ENCODE measurements at regions not wholly inside any gene's neighbourhood (a gene's known extent, or its start where the extent isn't known, plus 50 kb on each side); places are given as distances from the start of the nearest gene placed in this dataset.

DNA sequence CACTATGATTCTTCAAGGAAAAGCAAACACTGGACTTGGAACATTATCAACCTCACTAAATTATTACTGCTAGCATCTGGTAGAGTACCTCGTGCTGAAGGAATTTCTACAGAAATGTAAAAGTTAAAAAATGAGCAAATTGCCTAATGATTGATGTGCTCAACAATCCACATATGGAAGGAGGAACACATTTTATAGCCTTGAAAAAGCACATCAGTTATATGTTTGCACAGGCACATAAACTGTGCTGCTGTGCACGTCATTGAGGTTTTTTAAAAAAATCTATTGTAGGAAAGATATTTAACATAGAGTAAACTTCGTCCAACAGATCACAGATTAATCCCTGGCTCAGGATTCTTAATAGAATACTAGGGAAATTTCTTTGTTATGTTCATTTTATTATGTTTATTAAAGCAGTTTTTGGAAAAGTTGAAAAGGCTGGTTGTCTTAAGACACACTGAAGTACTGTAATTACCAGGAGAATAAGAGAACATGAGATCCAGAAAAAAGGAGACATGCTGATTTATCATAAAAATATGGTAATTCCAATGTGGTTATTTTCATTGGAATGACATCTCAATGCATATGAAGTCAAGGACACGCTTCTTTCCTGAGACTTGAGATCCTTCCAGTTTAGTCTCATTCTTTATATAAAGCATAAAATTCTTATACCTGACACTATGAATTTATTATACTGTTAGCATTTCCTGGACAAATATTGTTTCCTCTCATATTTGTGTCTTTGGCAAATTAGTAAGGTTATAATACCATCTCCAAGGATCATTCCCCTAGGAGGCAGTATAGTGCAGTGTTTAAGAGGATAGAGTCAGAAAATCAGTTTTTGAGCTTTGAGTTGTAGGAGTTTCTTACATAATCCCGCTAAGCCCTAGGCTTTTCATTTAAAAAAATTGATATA lies 511.1 kb downstream of the TENT5A start:
- H3K36me3 Mint-ChIP-seq (ENCODE audit: low read depth) = no peaks in the 10 kb centered on the region
- no peak for DNase-seq
- no peak overlapping the region for H3K27ac Mint-ChIP-seq
- no peaks in the 10 kb centered on the region for H3K4me1 Mint-ChIP-seq
- no peaks in the 10 kb centered on the region for H3K27me3 Mint-ChIP-seq
- no peak overlapping the region for H3K4me3 Mint-ChIP-seq
- peaks cover 8% of the 10 kb centered on the region for H3K9me3 Mint-ChIP-seq
- CTCF ChIA-PET = no interaction called here
- POLR2A ChIA-PET = no interaction called here

DNA sequence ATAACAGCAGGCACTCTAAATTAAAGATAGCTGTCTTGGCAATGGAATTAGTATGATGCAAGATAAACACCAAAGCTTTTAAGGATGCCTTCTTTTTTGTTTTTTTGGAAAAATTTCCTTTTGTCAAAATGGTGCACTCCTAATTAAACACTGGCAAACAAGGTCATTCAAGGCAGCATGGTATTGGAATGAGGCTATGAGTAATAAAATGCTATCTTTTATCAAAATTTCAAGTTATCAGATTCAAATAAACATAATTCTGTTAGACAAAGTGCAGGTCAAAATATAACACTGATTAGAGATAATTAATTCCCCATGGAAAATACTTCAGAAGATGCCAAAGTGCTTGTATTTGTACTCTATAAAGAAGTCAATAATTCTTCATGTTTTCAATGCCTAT lies 514.1 kb downstream of the TENT5A start:
- ChIA-PET CTCF (no interaction called here), POLR2A (no interaction called here)
- H3K4me3 Mint-ChIP-seq = no peak overlapping the region
- DNase-seq = no peak
- no peaks in the 10 kb centered on the region for H3K27me3 Mint-ChIP-seq
- peaks cover 2% of the 10 kb centered on the region for H3K9me3 Mint-ChIP-seq
- H3K27ac Mint-ChIP-seq = no peak overlapping the region
- H3K36me3 Mint-ChIP-seq (ENCODE audit: low read depth) = no peaks in the 10 kb centered on the region
- no peaks in the 10 kb centered on the region for H3K4me1 Mint-ChIP-seq

DNA sequence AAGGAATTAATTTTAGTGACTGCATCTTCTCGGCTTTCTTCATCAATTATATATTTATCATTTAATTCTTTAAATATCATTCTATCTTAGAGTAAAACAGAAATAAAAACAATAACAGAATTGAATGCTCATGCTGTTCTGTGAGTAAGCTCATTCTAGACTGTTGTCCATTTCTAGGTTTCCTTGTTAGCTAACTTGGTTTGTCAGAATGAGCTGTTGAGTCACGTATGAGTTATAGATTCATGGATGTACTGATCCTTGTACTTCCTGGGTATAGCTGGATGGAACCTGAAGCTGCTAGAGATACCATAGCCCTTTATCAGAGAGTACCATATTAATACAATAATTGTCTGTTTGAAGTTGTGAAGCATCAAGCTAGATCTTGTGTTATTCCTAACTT lies 515.3 kb downstream of the TENT5A start:
- H3K27me3 Mint-ChIP-seq = no peaks in the 10 kb centered on the region
- no peak overlapping the region for H3K27ac Mint-ChIP-seq
- H3K4me3 Mint-ChIP-seq = no peak overlapping the region
- H3K4me1 Mint-ChIP-seq = no peaks in the 10 kb centered on the region
- no peaks in the 10 kb centered on the region for H3K36me3 Mint-ChIP-seq (ENCODE audit: low read depth)
- CTCF ChIA-PET = no interaction called here
- POLR2A ChIA-PET = no interaction called here
- DNase-seq = no peak
- no peaks in the 10 kb centered on the region for H3K9me3 Mint-ChIP-seq

DNA sequence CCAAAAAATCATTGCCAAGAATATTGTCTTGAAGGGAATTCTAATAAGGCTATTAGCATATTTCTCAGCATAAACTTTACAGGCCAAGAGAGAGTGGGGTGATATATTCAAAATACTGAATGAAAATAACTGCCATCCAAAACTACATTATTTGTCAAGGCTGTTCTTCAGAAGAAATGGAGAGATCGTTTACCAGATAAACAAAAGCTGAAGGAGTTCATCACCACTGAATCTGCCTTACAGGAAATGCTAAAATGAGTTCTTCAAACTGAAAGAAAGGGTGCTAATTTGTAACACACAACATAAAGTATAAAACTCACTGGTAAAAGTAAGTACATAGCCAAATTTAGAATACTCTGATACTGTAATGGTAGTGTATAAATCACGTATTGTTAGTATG lies 517.0 kb downstream of the TENT5A start:
- no peak overlapping the region for H3K27ac Mint-ChIP-seq
- no peaks in the 10 kb centered on the region for H3K4me1 Mint-ChIP-seq
- H3K27me3 Mint-ChIP-seq = no peaks in the 10 kb centered on the region
- ChIA-PET POLR2A (no interaction called here), CTCF (no interaction called here)
- no peaks in the 10 kb centered on the region for H3K9me3 Mint-ChIP-seq
- no peaks in the 10 kb centered on the region for H3K36me3 Mint-ChIP-seq (ENCODE audit: low read depth)
- H3K4me3 Mint-ChIP-seq = no peak overlapping the region
- no peak for DNase-seq

DNA sequence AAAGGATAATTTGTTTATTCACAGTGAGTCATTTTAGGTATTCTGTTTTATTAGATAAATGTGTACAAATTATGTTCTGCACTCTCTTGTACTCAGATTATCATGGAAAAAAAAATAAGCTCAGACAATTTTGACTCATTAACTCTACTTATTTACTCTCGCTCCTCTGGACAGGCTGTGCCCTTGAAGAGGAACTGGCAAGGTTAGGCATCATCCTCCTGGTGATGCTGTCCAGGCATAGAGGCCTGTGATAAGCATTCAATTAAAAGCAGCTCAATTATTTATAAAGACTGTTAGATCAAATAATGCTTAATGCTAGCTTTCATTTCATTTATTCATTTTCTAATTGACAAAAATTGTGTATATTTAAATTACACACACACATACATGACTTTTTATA lies 518.5 kb downstream of the TENT5A start:
- no peak for DNase-seq
- Mint-ChIP-seq H3K36me3 (ENCODE audit: low read depth) (no peaks in the 10 kb centered on the region), H3K27ac (no peak overlapping the region), H3K9me3 (no peaks in the 10 kb centered on the region), H3K4me3 (no peak overlapping the region), H3K27me3 (no peaks in the 10 kb centered on the region), H3K4me1 (no peaks in the 10 kb centered on the region)
- POLR2A ChIA-PET = no interaction called here
- CTCF ChIA-PET = no interaction called here

DNA sequence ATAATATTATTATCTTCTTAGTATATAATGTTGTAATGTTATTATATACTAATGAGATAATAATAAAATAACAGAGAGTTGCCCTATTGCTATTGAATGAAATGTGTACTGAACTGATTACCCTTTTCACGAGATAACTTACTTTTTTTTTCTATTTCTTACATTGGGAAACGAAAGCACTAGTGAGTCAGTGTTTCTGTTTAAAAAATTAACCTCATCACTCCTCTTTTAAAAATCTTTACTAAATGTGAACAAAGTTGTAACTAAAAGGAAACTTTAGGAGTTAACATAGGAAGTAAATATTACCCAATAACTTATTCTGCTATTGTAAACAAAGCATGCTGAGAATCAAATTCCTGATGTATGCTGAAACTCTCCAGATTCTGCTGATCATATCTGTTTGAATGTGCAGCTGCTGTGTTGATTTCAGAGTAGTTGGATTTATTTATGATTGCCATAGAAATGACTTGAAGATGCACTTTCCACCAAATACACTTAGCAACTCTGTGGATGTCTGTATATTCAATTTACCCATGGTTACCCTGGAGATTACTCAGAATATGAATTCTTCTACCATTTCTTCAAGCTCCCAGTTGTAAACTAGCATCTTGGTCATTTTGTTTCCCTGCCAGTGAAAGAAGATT lies 523.4 kb downstream of the TENT5A start:
- CTCF ChIA-PET = no interaction called here
- no peaks in the 10 kb centered on the region for H3K27me3 Mint-ChIP-seq
- no peaks in the 10 kb centered on the region for H3K36me3 Mint-ChIP-seq (ENCODE audit: low read depth)
- no peaks in the 10 kb centered on the region for H3K9me3 Mint-ChIP-seq
- POLR2A ChIA-PET = no interaction called here
- DNase-seq = no peak
- no peak overlapping the region for H3K4me3 Mint-ChIP-seq
- no peak overlapping the region for H3K27ac Mint-ChIP-seq
- no peaks in the 10 kb centered on the region for H3K4me1 Mint-ChIP-seq

DNA sequence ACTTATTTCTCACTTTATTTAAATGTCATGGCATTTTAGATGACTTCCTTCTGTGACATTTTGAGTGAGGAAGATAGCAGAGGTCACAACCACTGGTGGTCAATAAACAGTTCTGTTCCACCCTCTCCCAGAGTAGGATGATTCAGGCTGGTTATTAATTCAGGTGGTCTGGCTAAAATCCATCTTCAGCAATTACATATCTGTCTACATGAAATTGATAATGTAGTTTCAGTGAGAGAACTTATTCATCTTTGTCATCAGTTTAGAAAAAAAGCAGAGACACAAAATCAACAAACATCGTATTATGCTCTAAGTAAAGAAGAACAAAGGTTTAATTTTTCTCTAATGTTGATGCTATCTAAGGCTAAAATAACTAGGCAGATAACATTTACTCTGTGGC lies 525.5 kb downstream of the TENT5A start:
- DNase-seq = no peak
- no peaks in the 10 kb centered on the region for H3K9me3 Mint-ChIP-seq
- ChIA-PET POLR2A (no interaction called here), CTCF (no interaction called here)
- no peak overlapping the region for H3K27ac Mint-ChIP-seq
- H3K4me1 Mint-ChIP-seq = no peaks in the 10 kb centered on the region
- H3K36me3 Mint-ChIP-seq (ENCODE audit: low read depth) = no peaks in the 10 kb centered on the region
- no peaks in the 10 kb centered on the region for H3K27me3 Mint-ChIP-seq
- H3K4me3 Mint-ChIP-seq = no peak overlapping the region

DNA sequence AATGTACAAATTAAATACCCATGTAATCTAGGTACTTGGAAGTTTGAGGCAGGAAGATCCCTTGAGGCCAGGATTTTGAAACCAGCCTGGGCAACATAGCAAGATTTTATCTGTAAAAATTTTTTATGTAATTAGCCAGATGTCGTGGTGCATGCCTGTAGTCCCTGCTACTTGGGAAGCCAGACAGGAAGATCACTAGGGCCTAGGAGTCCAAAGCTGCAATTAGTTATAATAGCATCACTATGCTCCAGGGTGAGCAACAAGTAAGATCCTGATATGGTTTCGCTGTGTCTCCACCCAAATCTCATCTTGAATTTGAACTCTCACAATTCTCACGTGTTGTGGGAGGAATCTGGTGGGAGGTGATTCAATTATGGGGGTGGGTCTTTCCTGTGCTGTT lies 535.8 kb downstream of the TENT5A start:
- H3K4me3 Mint-ChIP-seq = no peak overlapping the region
- DNase-seq = no peak
- H3K36me3 Mint-ChIP-seq (ENCODE audit: low read depth) = no peaks in the 10 kb centered on the region
- H3K27me3 Mint-ChIP-seq = no peaks in the 10 kb centered on the region
- H3K4me1 Mint-ChIP-seq = no peaks in the 10 kb centered on the region
- ChIA-PET CTCF (no interaction called here), POLR2A (no interaction called here)
- peaks cover 6% of the 10 kb centered on the region for H3K9me3 Mint-ChIP-seq
- H3K27ac Mint-ChIP-seq = no peak overlapping the region

DNA sequence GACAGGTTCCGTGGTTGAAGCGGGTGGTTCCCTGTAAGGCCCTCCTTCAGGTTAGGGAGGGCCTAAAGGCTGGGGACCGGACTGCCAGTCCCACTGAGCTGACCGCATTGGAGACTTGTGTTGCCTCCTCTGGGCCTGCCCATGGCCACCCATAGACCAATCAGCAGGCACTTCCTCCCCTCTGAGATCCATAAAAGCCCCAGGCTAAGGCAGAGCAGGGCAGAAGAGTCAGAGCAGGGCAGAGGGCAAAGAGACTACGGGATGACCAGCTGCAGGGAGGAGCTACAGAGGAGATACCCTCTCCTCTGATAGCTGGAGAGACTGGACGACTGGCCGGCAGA lies 537.4 kb downstream of the TENT5A start:
- Mint-ChIP-seq H3K36me3 (ENCODE audit: low read depth) (no peaks in the 10 kb centered on the region), H3K4me1 (no peaks in the 10 kb centered on the region), H3K27ac (no peak overlapping the region), H3K27me3 (no peaks in the 10 kb centered on the region), H3K9me3 (peaks cover 6% of the 10 kb centered on the region), H3K4me3 (no peak overlapping the region)
- ChIA-PET POLR2A (no interaction called here), CTCF (no interaction called here)
- DNase-seq = no peak

DNA sequence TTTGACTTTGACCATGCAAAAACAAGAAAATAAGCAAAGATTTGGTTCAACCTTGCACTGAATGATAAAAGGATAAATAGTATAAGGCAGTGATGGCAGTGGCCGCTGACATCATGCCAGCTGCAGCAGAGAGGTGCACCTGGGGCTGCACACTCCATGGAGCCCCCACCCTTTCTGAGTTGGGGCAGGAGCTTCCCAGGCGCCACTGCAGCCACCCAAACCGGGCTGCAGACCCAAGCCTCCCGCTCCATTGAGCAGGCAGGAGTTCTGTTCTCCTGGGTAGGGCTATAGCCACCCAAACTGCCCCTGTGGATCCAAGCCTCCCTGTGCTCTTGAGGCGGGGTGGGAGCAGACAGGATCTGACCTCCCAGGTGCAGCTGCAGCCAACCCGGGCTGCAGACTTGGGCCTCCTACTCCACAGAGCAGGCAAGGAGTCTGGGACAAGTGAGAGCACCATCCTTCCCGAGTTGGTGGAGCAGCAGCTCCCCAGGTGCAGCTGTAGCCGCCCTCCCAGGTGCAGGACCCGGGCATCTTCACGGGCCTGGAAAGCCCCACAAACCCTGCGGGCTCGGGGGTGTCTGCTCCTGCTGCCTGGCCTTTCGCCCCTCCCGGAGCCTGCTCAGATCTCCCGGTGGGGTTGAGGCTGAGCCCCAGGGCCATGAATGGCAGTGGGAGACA lies 537.9 kb downstream of the TENT5A start:
- H3K27ac Mint-ChIP-seq = no peak overlapping the region
- POLR2A ChIA-PET = no interaction called here
- H3K27me3 Mint-ChIP-seq = no peaks in the 10 kb centered on the region

DNA sequence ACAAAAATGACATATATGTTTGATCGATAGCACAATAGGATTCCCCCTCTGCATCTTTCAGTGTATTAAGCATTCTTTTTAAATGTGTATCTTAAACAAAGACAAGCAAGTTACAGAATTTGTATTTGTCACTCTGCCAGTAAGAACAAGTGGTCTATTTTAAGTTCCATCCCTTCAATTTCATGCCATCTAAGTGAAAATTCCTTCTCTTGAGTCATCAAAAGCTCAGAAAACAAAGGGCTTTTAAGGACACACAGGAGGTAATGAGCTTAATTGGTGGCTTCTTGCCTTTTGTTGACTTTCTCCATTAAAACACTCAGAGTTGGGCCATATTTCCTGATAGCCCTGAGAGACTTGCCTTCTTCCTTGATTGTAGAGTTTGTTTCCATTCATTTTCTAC lies 547.8 kb downstream of the TENT5A start:
- H3K4me1 Mint-ChIP-seq = no peaks in the 10 kb centered on the region
- H3K27ac Mint-ChIP-seq = no peak overlapping the region
- ChIA-PET POLR2A (no interaction called here), CTCF (no interaction called here)
- H3K4me3 Mint-ChIP-seq = no peak overlapping the region
- H3K36me3 Mint-ChIP-seq (ENCODE audit: low read depth) = no peaks in the 10 kb centered on the region
- DNase-seq = no peak
- H3K27me3 Mint-ChIP-seq = no peaks in the 10 kb centered on the region
- peaks cover 2% of the 10 kb centered on the region for H3K9me3 Mint-ChIP-seq

More for the DNA sequence above, 537.9 kb downstream of the TENT5A start:
- Mint-ChIP-seq H3K36me3 (ENCODE audit: low read depth) (no peaks in the 10 kb centered on the region), H3K9me3 (peaks cover 6% of the 10 kb centered on the region), H3K4me1 (no peaks in the 10 kb centered on the region), H3K4me3 (no peak overlapping the region)
- CTCF ChIA-PET = no interaction called here
- no peak for DNase-seq

DNA sequence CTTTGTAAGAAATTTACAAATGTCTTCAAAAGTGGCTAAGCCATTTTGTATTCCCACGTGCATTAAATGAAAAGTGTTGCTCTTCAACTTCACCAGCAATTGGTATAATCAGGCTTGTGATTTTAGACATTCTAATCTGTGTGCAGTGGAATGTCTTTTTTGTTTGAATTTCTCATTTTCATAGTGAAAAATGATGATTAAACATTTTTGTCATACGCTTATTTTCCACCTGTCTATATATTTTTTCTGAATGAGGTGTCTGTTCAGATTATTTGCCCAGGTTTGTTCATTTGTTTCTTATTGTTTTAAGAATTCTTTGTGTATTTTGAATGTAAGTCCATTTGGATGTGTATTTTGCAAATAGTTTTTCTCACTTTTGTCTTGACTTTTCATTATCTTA lies 558.1 kb downstream of the TENT5A start:
- Mint-ChIP-seq H3K4me1 (no peaks in the 10 kb centered on the region), H3K27me3 (no peaks in the 10 kb centered on the region), H3K36me3 (ENCODE audit: low read depth) (no peaks in the 10 kb centered on the region), H3K9me3 (peaks cover 3% of the 10 kb centered on the region), H3K27ac (no peak overlapping the region), H3K4me3 (no peak overlapping the region)
- POLR2A ChIA-PET = no interaction called here
- no peak for DNase-seq
- CTCF ChIA-PET = no interaction called here

DNA sequence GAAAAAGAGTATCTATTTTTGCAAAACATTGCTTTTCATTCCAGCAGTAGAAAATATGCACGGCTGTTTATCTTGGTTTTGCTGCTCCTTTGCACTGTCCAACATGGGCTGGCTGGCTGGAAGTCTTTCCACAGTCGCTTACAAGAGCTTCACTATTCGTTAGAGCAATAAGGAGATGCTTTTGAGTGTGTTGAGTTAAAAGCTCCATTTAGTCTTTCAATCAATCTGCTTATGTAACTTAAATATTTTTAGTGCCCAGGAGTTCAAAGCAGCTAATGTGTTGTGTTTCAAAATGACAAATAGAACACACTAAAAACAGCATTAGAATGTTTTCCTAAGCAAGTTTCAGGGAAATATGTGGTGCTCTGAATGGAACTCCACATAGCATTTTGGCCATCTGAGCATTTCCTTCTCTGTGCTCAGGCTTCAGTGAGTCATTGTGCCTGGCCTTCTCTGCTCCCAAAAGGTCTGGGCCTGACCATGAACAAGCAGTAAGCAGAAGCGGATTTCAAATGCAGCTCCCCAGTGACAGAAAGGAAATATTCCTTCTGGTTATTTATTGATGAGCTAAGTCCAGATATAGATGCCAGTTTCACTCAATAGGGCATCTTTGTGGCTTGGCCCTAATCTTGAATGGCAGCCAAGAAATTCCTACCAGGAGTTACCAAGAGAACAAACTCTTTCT lies 580.3 kb downstream of the TENT5A start:
- Mint-ChIP-seq H3K4me1 (no peaks in the 10 kb centered on the region), H3K27me3 (no peaks in the 10 kb centered on the region), H3K9me3 (peaks cover 2% of the 10 kb centered on the region), H3K4me3 (no peak overlapping the region), H3K36me3 (ENCODE audit: low read depth) (no peaks in the 10 kb centered on the region), H3K27ac (no peak overlapping the region)
- no peak for DNase-seq
- ChIA-PET CTCF (no interaction called here), POLR2A (no interaction called here)

Data from activated CD4-positive, alpha-beta memory T cell treated with anti-CD3 and anti-CD28 coated beads, Interleukin-2, amount 10 ng/mL, durations not matched to agents 7 days and 5 days (primary cell).